Activated T-helper 1 cell treated with anti-CD3 and anti-CD28 coated beads, Interleukin-12 subunit alpha, Interleukin-12 subunit beta, Interleukin-2, Interleukin-4 antibody, amounts not matched to agents 30 ng/mL and 10 ng/mL and 1 ng/mL, durations not matched to agents 14 hours and 24 hours and 36 hours (primary cell): ENCODE measurements at regions not wholly inside any gene's neighbourhood (a gene's known extent, or its start where the extent isn't known, plus 50 kb on each side); places are given as distances from the start of the nearest gene placed in this dataset.
"Not testable (repeated sequence)": the region's sequence is repeated elsewhere in the genome, so short reads cannot be mapped to it uniquely, and the experiment has no call there.

Experiments
- DNase-seq: peaks from one replicate; pipeline ENCODE4 v3.0.0; 2021; ENCODE audit warnings: low spot score
- H3K27ac Mint-ChIP-seq: one replicate; pipeline ENCODE4 v1.8.0; 2021; ENCODE audit warnings: mild to moderate bottlenecking, mixed read lengths
- H3K27me3 Mint-ChIP-seq: one replicate; pipeline ENCODE4 v1.8.0; 2022; ENCODE audit warnings: mild to moderate bottlenecking, moderate library complexity, mixed read lengths; ENCODE audit not compliant: insufficient read depth
- H3K36me3 Mint-ChIP-seq: one replicate; pipeline ENCODE4 v1.8.0; 2021; ENCODE audit warnings: low read depth, mixed read lengths
- H3K4me1 Mint-ChIP-seq: one replicate; pipeline ENCODE4 v1.8.0; 2021; ENCODE audit warnings: low read depth, mixed read lengths
- H3K4me3 Mint-ChIP-seq: one replicate; pipeline ENCODE4 v1.8.0; 2021; ENCODE audit warnings: mild to moderate bottlenecking, moderate library complexity, mixed read lengths
- H3K9me3 Mint-ChIP-seq: one replicate; pipeline ENCODE4 v1.8.0; 2021; ENCODE audit warnings: mixed read lengths
- intact Hi-C: fragments of 100-400 bp; cut with micrococcal nuclease; formaldehyde crosslinking; loops from one replicate; pipeline ENCODE4 v1.15.1; 2024

DNA sequence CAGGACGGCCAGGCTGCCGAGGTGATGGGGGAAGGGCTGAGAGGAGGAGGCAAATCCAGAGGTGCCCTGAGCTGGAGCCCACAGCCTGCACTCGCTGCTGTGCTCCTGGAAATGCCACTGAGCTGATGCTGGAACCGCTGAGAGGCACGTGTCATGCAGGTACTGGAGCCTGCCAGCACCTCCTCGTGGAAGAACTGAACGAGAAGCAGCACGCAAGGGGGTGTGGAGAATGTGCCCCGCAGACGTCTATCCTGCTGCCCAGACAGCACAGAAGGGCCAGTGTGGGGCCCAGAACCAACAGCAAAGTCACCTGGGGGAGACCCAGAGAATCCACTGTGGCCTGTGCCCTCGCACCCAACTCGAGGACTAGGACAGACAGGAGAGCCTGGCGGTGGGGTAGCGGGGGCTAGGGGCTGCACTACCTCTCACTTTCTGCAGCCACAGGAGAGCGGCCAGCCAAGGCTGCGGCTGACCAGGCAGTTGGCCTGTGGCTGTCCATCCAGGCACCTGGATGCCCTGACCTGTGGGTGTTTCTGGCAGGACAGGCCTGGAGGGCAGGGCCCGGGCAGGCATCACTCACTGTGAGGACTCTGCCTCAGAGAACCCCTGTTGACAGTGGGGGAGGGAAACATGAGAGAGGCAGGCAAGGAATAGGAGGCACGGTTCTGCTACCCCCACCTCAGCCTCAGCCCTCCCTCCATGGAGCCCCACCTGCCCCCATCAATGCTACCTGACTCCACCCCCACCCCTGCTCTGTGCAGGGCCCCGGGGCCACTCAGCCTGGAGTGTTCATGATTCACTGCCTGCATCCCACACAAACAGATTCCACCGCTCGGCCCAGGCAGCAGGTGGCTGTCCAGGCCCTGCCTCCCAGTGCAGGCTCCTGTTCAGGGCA lies 213.1 kb downstream of the TBC1D2B start:
- H3K4me1 Mint-ChIP-seq, result no peaks in the 10 kb centered on the region
- no peaks in the 10 kb centered on the region for H3K27me3 Mint-ChIP-seq
- no peak overlapping the region for H3K4me3 Mint-ChIP-seq
- no peak for DNase-seq
- no peaks in the 10 kb centered on the region for H3K36me3 Mint-ChIP-seq
- H3K27ac Mint-ChIP-seq, result no peak overlapping the region
- no peaks in the 10 kb centered on the region for H3K9me3 Mint-ChIP-seq
- intact Hi-C loops, result no loop called here

DNA sequence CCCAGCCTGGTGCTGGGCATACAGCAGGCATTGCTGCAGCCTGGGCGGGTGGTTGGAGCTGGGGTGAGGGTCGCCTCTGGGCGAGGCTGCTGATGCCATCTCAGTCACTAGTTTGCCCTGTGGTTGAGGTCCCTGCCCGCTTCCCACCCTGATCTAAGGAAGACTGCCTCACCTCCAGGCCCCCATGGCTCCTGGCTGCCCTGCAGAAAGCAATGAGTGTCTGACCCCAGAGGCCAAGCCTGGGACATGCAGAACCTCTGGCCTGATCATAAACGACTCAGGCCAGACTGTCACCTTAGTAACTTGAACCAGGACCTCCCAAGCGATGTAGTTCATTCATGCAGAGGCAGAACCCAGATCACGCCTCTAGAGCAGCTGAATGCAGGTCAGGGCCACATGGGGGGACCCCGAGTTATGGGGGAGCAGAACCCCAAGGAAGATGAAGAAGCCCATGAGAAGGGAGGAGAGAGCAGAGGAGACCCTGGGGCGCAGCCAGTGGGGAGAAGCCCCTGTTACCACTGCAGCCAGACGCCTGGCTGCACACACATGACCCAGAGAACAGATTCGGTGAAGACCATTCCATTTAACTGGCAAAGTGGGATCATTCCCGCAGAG lies 213.9 kb downstream of the TBC1D2B start:
- Mint-ChIP-seq H3K36me3 (no peaks in the 10 kb centered on the region), H3K9me3 (no peaks in the 10 kb centered on the region), H3K4me3 (no peak overlapping the region), H3K4me1 (no peaks in the 10 kb centered on the region), H3K27ac (no peak overlapping the region), H3K27me3 (no peaks in the 10 kb centered on the region)
- DNase-seq, result no peak
- intact Hi-C loops, result no loop called here

DNA sequence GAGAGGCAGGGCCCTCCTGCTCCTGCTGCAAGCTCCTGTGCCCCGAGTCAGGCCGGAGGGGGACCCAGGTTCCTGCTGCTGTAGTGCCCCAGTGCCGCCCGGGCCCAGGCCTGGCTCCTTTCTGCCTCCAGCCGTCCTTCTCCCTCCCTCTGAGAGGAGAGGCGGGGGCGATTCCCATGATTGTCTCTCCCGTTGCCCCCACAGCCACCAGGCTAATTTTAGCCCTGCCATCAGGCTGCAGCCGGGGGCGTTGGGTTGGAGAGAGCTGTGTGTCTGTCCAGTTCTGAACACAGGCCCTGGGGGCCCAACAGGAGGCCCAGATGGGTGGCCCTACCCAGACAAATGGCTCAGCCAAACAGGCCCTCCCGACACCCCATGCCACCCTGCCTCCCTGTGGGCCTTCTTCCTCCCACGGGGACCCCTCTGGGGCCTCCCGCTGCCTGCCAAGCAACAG lies 214.8 kb downstream of the TBC1D2B start:
- Mint-ChIP-seq H3K9me3 (no peaks in the 10 kb centered on the region), H3K27ac (no peak overlapping the region)
- no peak for DNase-seq

DNA sequence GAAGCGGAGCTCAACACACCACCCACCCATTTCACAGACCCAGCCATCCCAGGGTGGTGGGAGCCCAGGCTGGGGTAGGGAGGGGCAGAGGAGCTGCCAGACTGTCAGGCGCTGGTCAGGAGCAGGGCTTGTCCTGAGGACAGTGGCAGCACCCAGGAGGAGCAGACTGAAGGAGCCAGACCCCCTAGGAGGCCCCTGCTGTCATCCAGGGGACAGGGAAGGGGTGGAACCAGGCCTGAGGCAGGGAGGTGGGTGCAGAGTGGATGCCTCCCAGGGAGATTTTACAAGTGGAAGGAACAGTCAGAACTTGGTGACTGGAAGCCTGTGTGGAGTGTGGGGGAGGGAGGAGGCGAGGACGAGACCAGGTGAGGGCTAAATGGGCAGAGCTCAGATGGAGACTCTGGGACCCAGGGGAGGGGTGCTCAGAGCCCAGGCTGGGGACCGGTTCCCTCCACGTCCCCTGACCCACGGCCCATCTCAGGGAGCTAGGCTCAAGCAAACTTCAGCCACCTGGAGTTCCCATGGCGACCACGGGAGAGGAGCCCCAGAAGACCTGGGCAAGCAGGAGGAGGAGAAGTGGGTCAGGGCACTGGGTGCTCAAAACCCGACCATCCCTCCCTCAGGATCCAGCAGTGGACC lies 215.4 kb downstream of the TBC1D2B start:
- H3K27ac Mint-ChIP-seq, H3K4me1 Mint-ChIP-seq, H3K4me3 Mint-ChIP-seq, H3K27me3 Mint-ChIP-seq, H3K36me3 Mint-ChIP-seq, DNase-seq, intact Hi-C loops, H3K9me3 Mint-ChIP-seq: not testable (repeated sequence)

More for the DNA sequence above, 214.8 kb downstream of the TBC1D2B start:
- H3K4me1 Mint-ChIP-seq, result no peaks in the 10 kb centered on the region
- intact Hi-C loops, result no loop called here
- H3K36me3 Mint-ChIP-seq, result no peaks in the 10 kb centered on the region
- H3K4me3 Mint-ChIP-seq, result no peak overlapping the region
- peaks cover 2% of the 10 kb centered on the region for H3K27me3 Mint-ChIP-seq

- peaks cover 6% of the 10 kb centered on the region for H3K27me3 Mint-ChIP-seq
- no peak overlapping the region for H3K4me3 Mint-ChIP-seq
- no peak overlapping the region for H3K27ac Mint-ChIP-seq
- no peaks in the 10 kb centered on the region for H3K9me3 Mint-ChIP-seq
- no peak for DNase-seq
- H3K36me3 Mint-ChIP-seq, result no peaks in the 10 kb centered on the region
- H3K4me1 Mint-ChIP-seq, result no peaks in the 10 kb centered on the region
- intact Hi-C loops, result no loop called here
Measured at GRCh38 chr15:77860071-77860691, 217.3 kb downstream of the TBC1D2B start.

DNA sequence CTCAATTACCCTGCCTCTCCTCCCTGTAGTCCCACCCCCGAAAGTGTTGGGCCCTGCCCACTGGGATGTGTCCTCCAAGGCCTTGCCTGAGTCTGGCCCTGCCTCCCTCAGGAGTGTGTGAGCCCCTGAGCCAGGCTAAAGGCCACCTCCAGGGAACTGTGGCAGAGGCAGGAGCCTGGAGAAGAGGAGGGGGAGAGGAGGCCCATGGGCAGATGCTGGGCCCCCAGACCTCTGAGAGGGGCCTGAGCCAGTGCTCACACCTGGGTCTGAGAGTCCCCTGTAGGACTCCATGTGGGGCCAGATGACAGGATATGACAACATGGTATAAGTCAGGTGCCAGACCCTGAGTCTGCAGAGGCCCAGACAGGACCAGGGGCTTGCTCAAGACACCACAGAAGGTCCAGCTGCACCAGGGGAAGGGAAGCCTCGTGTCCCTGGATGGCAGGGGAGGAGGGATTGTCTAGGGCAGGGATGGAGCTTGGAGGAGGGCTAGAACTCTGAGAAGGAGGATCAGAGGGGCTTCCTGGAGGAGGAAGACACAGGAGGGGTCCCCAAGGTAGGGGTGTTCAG lies 217.9 kb downstream of the TBC1D2B start:
- intact Hi-C loops, result no loop called here
- no peak for DNase-seq
- peaks cover 6% of the 10 kb centered on the region for H3K27me3 Mint-ChIP-seq

GRCh38 chr15:77858792-77859490 lies 218.6 kb downstream of the TBC1D2B start:
- Mint-ChIP-seq H3K4me1 (no peaks in the 10 kb centered on the region), H3K4me3 (no peak overlapping the region), H3K9me3 (no peaks in the 10 kb centered on the region), H3K36me3 (no peaks in the 10 kb centered on the region), H3K27me3 (peaks cover 6% of the 10 kb centered on the region), H3K27ac (no peak overlapping the region)
- intact Hi-C loops, result no loop called here
- DNase-seq, result no peak

More for the DNA sequence above, 217.9 kb downstream of the TBC1D2B start:
- Mint-ChIP-seq H3K4me3 (no peak overlapping the region), H3K27ac (no peak overlapping the region), H3K9me3 (no peaks in the 10 kb centered on the region), H3K36me3 (no peaks in the 10 kb centered on the region), H3K4me1 (no peaks in the 10 kb centered on the region)

DNA sequence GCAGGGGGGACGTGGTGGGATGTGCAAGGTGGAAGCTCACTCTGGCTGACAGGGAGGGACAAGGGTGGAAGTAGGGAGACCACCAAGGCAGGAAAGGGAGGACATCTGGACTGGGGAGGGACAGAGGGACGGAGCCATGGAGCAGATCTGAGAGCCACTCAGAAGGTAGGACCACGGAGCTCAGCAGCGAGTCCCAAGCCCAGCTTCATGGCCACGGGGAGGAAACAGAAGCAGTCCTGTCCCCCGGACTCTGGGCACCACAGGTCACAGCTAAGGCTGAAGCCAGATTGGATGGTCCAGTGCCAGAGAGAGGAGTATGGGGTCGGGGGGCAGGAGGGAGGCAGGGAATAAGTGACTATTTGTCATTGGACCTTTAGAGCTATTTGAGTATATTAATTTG lies 220.1 kb downstream of the TBC1D2B start:
- DNase-seq, result no peak
- no peaks in the 10 kb centered on the region for H3K9me3 Mint-ChIP-seq
- H3K36me3 Mint-ChIP-seq, result no peaks in the 10 kb centered on the region
- H3K27ac Mint-ChIP-seq, result no peak overlapping the region
- no peaks in the 10 kb centered on the region for H3K4me1 Mint-ChIP-seq
- H3K4me3 Mint-ChIP-seq, result no peak overlapping the region
- H3K27me3 Mint-ChIP-seq, result peaks cover 6% of the 10 kb centered on the region
- intact Hi-C loops, result no loop called here

DNA sequence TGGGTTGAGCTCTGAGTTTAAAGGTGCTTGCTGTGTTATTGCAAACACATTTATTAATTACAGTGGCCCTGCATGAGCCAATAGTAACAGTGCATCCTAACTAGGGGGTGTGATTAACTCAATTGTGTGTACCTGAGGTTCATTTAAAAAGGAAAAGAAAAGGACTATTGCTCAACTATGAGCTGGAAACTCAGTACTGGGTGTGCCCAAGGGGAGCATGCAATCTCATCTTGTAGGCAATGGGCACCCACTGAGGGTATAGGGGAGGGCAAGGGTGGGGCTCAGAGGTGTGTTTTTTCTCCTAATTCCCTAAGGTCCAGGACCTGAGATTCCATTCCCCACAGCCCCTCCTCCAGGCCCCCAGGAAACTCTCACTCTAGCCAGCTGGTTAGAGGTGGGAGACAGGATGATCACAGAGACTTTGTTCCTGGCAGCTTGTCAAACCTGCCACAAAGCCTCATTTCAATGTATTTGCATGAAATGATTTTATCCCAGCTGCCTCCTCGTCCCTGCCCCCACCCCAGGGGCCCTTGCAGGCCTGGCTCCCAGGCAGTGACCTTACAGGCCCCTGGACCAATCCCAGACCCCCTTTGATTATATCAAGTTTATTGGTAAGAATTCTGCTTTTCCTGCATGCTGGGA lies 220.7 kb downstream of the TBC1D2B start:
- Mint-ChIP-seq H3K4me1 (no peaks in the 10 kb centered on the region), H3K27ac (no peak overlapping the region), H3K36me3 (no peaks in the 10 kb centered on the region), H3K4me3 (no peak overlapping the region), H3K27me3 (peaks cover 6% of the 10 kb centered on the region), H3K9me3 (no peaks in the 10 kb centered on the region)
- intact Hi-C loops, result no loop called here
- DNase-seq, result no peak

- no peak overlapping the region for H3K4me3 Mint-ChIP-seq
- H3K27me3 Mint-ChIP-seq, result peaks cover 6% of the 10 kb centered on the region
- DNase-seq, result no peak
- H3K27ac Mint-ChIP-seq, result no peak overlapping the region
- no peaks in the 10 kb centered on the region for H3K36me3 Mint-ChIP-seq
- intact Hi-C loops, result no loop called here
- H3K4me1 Mint-ChIP-seq, result no peaks in the 10 kb centered on the region
- H3K9me3 Mint-ChIP-seq, result no peaks in the 10 kb centered on the region
Measured at GRCh38 chr15:77855871-77856270, 221.6 kb downstream of the TBC1D2B start.

DNA sequence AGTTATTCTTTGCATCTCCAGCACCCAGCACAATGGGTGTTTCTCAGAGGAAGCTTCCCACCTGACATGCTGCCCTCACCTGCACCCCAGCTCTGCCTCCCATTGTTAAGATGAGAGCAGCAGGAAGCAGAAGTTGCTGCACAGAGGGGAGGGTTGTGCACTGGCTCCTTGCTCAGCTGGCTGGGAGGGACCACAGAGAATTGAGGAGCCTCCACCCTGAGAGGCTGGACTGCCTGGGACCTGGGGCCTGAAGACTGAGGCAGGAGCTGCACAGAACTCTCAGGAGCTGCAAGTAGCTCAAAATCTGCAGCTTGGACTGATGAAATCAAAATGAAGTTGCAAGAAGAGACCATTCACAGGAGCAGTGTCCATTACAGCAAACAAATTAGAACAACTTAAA lies 222.3 kb upstream of the LINGO1 start:
- peaks cover 6% of the 10 kb centered on the region for H3K27me3 Mint-ChIP-seq
- H3K4me1 Mint-ChIP-seq, result no peaks in the 10 kb centered on the region
- no peaks in the 10 kb centered on the region for H3K36me3 Mint-ChIP-seq
- H3K27ac Mint-ChIP-seq, result no peak overlapping the region
- DNase-seq, result no peak
- H3K9me3 Mint-ChIP-seq, result peaks cover 5% of the 10 kb centered on the region
- no peak overlapping the region for H3K4me3 Mint-ChIP-seq
- intact Hi-C loops, result no loop called here

GRCh38 chr15:77853910-77854309 lies 221.2 kb upstream of the LINGO1 start:
- peaks cover 7% of the 10 kb centered on the region for H3K9me3 Mint-ChIP-seq
- H3K4me3 Mint-ChIP-seq, result no peak overlapping the region
- intact Hi-C loops, result no loop called here
- H3K27ac Mint-ChIP-seq, result no peak overlapping the region
- no peaks in the 10 kb centered on the region for H3K4me1 Mint-ChIP-seq
- DNase-seq, result no peak
- H3K27me3 Mint-ChIP-seq, result peaks cover 9% of the 10 kb centered on the region
- no peaks in the 10 kb centered on the region for H3K36me3 Mint-ChIP-seq
